GM18502 (cell line): ENCODE measurements at regions not wholly inside any gene's neighbourhood (a gene's known extent, or its start where the extent isn't known, plus 50 kb on each side); places are given as distances from the start of the nearest gene placed in this dataset.

Experiments used
- ATAC-seq: cut with Tn5 transposase; IDR thresholded peaks from one replicate; pipeline ENCODE4 v1.9.1; 2021; ENCODE audit warnings: mild to moderate bottlenecking; ENCODE audit not compliant: unreplicated experiment, poor library complexity

GRCh38 chr5:28580616-28581015, 1542.2 kb upstream of the CDH9 start:
- ATAC-seq, result no peak

DNA sequence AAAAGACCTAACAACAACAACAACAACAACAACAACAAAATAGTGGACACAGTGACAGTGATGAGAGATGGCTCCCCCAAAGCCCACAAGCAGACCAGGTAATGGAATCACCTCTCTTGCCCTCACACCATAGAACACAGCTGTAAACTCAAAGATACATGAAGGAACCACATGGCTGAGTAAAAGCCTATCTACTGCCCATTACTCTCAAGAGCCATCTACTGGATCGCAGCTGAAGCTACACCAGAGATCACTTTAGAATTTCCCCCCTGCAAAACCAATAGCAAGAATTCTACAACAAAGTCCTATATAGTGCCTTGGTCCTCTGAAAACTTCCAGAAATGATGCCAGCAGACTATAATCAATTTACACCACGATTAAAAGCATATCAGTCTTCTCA, 1537.6 kb upstream of the CDH9 start:
- ATAC-seq, result no peak

GRCh38 chr5:28575368-28575767, 1537.0 kb upstream of the CDH9 start:
- ATAC-seq, result no peak

DNA sequence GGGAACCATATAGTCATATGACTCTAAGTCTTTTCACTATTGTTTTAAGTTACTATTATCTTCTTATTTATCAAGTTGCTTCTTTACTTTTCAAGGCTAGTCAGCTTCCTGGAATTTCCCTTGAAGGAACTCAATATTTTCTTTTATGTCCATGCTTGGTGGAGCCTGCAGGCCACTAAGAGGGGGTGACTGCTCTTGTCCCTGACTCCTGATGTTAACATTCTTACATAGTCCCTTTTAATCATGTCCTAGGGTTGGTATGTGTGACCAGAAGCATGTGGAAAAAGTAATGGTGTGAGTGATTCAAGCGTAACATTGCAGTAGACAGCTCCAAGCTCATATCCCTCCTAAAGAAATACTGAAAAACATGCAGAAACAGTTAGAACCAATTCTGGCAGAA, 1536.2 kb upstream of the CDH9 start:
- ATAC-seq, result no peak

DNA sequence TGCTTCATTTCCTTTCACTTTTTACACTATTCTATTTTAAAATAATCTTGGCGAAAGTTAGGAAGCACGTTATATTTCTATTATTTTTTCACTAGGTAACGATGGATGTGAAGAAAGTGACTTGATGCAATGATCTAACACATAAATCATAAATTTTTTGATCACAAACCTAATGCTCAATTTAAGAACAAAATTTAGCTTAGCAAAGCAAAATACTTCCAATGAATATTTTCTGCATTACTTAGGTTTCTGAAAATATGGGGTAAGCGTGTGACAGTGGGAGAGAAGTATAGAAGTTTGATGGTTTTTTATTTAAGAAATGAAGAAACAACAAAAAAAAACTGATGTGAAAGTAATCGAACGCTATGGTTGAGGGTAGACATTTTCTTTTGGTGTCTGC, 1528.7 kb upstream of the CDH9 start:
- no peak for ATAC-seq

DNA sequence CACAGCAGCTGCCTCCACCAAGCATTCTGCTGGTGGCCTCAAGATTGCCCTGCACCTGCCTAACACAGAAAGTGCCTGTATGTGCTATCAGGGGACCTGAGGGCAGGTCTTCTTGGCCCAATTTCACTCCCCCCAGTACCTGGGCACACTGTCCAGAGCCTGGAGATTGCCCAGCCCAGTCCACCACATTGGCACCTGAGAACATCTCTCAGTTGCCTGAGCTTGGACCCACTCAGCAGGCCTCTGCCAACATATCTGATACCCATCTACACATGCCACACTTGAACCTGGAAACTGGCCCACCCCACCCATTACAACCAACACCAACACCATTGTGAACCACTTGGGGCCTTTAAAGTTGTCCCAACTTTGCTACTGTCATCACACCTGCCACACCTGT, 1523.1 kb upstream of the CDH9 start:
- ATAC-seq, result no peak

DNA sequence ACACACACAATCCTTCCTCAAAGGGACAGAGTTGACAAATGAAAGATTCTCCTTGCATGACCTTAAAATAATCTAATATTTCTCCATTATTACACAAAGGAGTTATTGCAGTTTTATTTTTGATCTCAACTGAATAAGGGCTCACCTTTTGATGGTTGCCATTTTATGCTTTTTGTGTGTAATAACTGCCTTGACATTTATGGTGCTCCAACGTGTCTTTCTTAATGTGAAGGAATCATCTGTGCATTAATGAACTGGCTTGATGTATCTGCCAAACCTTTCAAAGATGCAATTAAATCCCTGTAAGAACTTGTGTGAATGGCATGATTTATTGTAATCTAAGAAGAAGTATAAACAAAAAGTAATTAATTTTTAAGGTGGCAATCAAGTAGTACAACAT, 1519.8 kb upstream of the CDH9 start:
- ATAC-seq, result no peak

GRCh38 chr5:28557114-28557513, 1518.7 kb upstream of the CDH9 start:
- no peak for ATAC-seq

- no peak for ATAC-seq
Observed at GRCh38 chr5:28549588-28549987, 1511.2 kb upstream of the CDH9 start.

GRCh38 chr5:28548856-28549255, 1510.5 kb upstream of the CDH9 start:
- no peak for ATAC-seq

DNA sequence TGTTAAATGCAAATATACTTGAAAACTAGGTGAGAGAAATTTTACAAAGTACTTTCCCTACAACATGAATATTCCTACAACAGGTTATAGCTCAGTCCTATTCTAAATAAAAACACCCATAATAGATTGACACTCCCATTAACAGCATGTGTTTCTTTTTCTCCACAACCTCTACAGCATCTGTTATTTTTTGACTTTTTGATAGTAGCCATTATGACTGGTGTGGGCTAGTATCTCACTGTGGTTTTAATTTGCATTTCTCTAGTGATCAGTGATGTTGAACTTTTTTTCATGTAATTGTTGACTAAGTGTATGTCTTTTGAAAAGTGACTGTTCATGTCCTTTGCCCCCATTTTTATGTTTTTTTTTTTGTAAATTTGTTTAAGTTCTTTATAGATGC, 1506.1 kb upstream of the CDH9 start:
- ATAC-seq, result no peak

GRCh38 chr5:28543473-28544098, 1505.2 kb upstream of the CDH9 start:
- no peak for ATAC-seq

- ATAC-seq, result no peak
Observed at GRCh38 chr5:28542987-28543386, 1504.6 kb upstream of the CDH9 start.

- ATAC-seq, result no peak
Observed at GRCh38 chr5:28523888-28524635, 1485.7 kb upstream of the CDH9 start.

DNA sequence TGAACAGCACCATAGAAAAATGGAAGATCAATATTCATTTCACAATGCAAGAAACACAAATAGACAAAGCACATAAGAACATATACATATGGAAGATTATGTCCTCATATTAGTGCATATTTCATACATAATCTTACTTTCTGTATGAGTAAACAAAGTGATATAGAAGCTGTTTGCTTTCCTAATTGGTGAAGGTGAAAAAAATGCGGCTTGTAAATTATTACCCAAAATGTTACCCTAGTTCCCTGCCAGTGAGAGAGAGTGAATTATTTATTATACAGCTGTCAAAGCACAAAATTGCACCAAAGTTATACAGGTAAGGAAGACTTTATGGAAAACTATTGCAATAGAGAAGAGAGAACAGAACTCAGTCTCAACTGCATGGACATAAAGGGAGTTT, 1485.0 kb upstream of the CDH9 start:
- ATAC-seq, result no peak

GRCh38 chr5:28517691-28518090, 1479.3 kb upstream of the CDH9 start:
- ATAC-seq, result no peak

- no peak for ATAC-seq
Observed at GRCh38 chr5:28516722-28517121, 1478.3 kb upstream of the CDH9 start.

DNA sequence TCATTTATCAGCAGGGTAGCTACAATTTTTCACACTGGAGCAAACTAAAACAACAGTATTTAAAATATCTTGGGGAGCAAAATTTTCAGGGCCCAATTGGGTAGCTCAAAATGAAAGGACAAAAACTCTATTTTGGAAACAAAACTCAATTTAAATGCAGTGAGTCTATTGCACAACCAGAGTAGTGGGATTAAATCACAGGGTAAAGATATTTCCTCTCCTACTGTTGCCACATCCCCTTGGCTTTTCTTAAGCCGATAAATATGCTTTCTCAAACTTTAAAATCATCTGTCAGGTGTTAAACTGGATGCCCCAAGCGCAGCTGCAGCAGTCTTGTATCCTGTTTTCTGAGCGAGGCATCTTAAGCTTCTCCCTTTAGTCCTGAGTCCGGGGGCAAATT, 1474.3 kb upstream of the CDH9 start:
- no peak for ATAC-seq

- no peak for ATAC-seq
Observed at GRCh38 chr5:28505121-28505520, 1466.7 kb upstream of the CDH9 start.

DNA sequence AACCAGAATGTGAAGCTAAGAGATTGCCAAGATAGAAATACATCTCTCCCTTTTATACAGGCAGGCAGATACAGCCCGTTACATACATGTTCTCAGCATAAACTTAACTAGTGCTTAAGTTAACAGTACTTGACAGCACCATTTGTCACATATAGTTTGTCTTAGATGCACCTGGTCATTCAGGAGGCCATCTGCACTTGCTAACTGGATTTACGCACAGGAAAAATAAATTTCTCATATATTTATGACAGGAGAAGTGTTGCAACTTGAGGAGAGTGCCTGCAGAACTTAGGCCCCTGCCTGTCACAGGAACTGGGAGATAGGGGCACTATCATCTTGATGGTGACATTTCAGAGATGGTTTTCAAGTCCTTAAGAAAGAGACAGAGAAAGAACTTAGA, 1462.1 kb upstream of the CDH9 start:
- no peak for ATAC-seq

- ATAC-seq, result no peak
Observed at GRCh38 chr5:28499766-28500290, 1461.4 kb upstream of the CDH9 start.

- ATAC-seq, result no peak
Observed at GRCh38 chr5:28495876-28496275, 1457.5 kb upstream of the CDH9 start.
